Heart left ventricle (tissue), 13 donors: ENCODE measurements at regions not wholly inside any gene's neighbourhood (a gene's known extent, or its start where the extent isn't known, plus 50 kb on each side); places are given as distances from the start of the nearest gene placed in this dataset.
"Not testable (repeated sequence)": the region's sequence is repeated elsewhere in the genome, so short reads cannot be mapped to it uniquely, and the experiment has no call there.

Experiments used
- CTCF ChIP-seq, 12 donors: fragments of 200-600 bp; sonication (generic) in 4 of 12; IDR thresholded peaks; one replicate each; pipeline versions ENCODE4 v1.5.0 to v1.8.0; 2018 to 2022; ENCODE audit warnings: antibody characterized with exemption in 12 of 12, mild to moderate bottlenecking in 5 of 12
- POLR2A ChIP-seq, 2 donors: fragments of 450-650 bp; IDR thresholded peaks; one replicate each; pipeline ENCODE4 v1.6.1; 2017; ENCODE audit warnings: antibody characterized with exemption in 2 of 2, mild to moderate bottlenecking in 2 of 2, moderate library complexity in 2 of 2
- donor health status: ischemic (EF 13 %, LVEDD 7.1; RV severe dilation, severe dysfunction).
- donor health status: DM: no; HTN: yes; CAD: no.
- donor health status: DM: no; HTN: no; CAD: no.
- donor health status: ischemic (EF 25% LVEDD 6.9; RV normal size, moderate dysfunction).
- donor health status: ischemic (EF 25% LVEDD 5.7; RV mildly dilated, moderate dysfunction).
- donor health status: ischemic (EF 35%, LVEDD 5.7; RV mildly dilated, moderate dysfunction).
- donor health status: nonischemic (EF 11% LVEDD 7.7; RV severe dilation, severe dysfunction).
- donor health status: DM: yes; HTN: yes; CAD: no.
- donor health status: PGD.
- donor health status: ischemic (EF 29% LVEDD 5.4; RV normal size, mild dysfunction).
- donor health status: nonischemic (EF 23%, LVEDD 6.1; RV moderate dilation, normal function).

GRCh38 chr1:143824266-143824665 lies 147.5 kb downstream of the FAM72C start:
- TF ChIP-seq CTCF, POLR2A (IDR thresholded peaks at IDR 0.05): not testable (repeated sequence)
